SK-N-SH (cell line): ENCODE measurements at regions not wholly inside any gene's neighbourhood (a gene's known extent, or its start where the extent isn't known, plus 50 kb on each side); places are given as distances from the start of the nearest gene placed in this dataset.

Source experiments
- small RNA-seq, 7 experiments: library from RNA; depleted of rRNA; stranded (forward); fragments of <200 nt; gene quantifications; one replicate each; pipeline ENCODE3, GENCODE V24; 2012

Small RNA genes in the stretch of these regions (small RNA-seq; reads per million reads assigned to genes)
- gene AC244452.1, result 0 reads per million in 7 experiments
- 0 reads per million in 7 experiments for gene IGHD1-1
- gene IGHD1-14, result 0 reads per million in 7 experiments
- 0 reads per million in 7 experiments for gene IGHD1-20
- gene IGHD1-26, result 0 reads per million in 7 experiments
- 0 reads per million in 7 experiments for gene IGHD1-7
- 0 reads per million in 7 experiments for gene IGHD2-15
- 0 reads per million in 7 experiments for gene IGHD2-2
- gene IGHD2-21, result 0 to 5.7 (median 0) reads per million in 7 experiments
- gene IGHD2-8, result 0 reads per million in 7 experiments
- gene IGHD3-10, result 0 reads per million in 7 experiments
- 0 reads per million in 7 experiments for gene IGHD3-16
- gene IGHD3-22, result 0 reads per million in 7 experiments
- 0 reads per million in 7 experiments for gene IGHD3-3
- gene IGHD3-9, result 0 reads per million in 7 experiments
- gene IGHD4-11, result 0 reads per million in 7 experiments
- gene IGHD4-17, result 0 reads per million in 7 experiments
- 0 reads per million in 7 experiments for gene IGHD4-23
- 0 reads per million in 7 experiments for gene IGHD4-4
- 0 reads per million in 7 experiments for gene IGHD5-12
- gene IGHD5-18, result 0 reads per million in 7 experiments
- gene IGHD5-24, result 0 reads per million in 7 experiments
- gene IGHD5-5, result 0 reads per million in 7 experiments
- gene IGHD6-13, result 0 reads per million in 7 experiments
- gene IGHD6-19, result 0 reads per million in 7 experiments
- 0 reads per million in 7 experiments for gene IGHD6-25
- 0 reads per million in 7 experiments for gene IGHD6-6
- 0 reads per million in 7 experiments for gene IGHD7-27
- gene IGHJ1, result 0 reads per million in 7 experiments
- 0 reads per million in 7 experiments for gene IGHJ1P
- gene IGHJ2, result 0 reads per million in 7 experiments
- gene IGHJ2P, result 0 reads per million in 7 experiments
- gene IGHJ3, result 0 reads per million in 7 experiments
- 0 reads per million in 7 experiments for gene IGHJ3P
- gene IGHJ4, result 0 reads per million in 7 experiments
- gene IGHJ5, result 0 reads per million in 7 experiments
- 0 reads per million in 7 experiments for gene IGHJ6
- gene IGHV1-12, result 0 reads per million in 7 experiments
- gene IGHV1-14, result 0 reads per million in 7 experiments
- gene IGHV3-19, result 0 reads per million in 7 experiments
- gene IGHV3-57, result 0 reads per million in 7 experiments
- gene IGHV3-76, result 0 reads per million in 7 experiments
- 0 reads per million in 7 experiments for gene IGHV5-78
- 0 reads per million in 7 experiments for gene IGHV7-40
- 0 reads per million in 7 experiments for gene IGHVII-1-1
- gene IGHVII-15-1, result 0 reads per million in 7 experiments
- 0 reads per million in 7 experiments for gene IGHVII-22-1
- 0 reads per million in 7 experiments for gene IGHVII-28-1
- gene IGHVII-33-1, result 0 reads per million in 7 experiments
- 0 reads per million in 7 experiments for gene IGHVII-40-1
- gene IGHVII-44-2, result 0 reads per million in 7 experiments
- 0 reads per million in 7 experiments for gene IGHVII-46-1
- 0 reads per million in 7 experiments for gene IGHVII-49-1
- 0 reads per million in 7 experiments for gene IGHVII-51-2
- gene IGHVII-53-1, result 0 reads per million in 7 experiments
- gene IGHVII-60-1, result 0 reads per million in 7 experiments
- 0 reads per million in 7 experiments for gene IGHVII-62-1
- 0 reads per million in 7 experiments for gene IGHVII-67-1
- gene IGHVII-74-1, result 0 reads per million in 7 experiments
- gene IGHVII-78-1, result 0 reads per million in 7 experiments
- 0 reads per million in 7 experiments for gene IGHVIII-11-1
- gene IGHVIII-13-1, result 0 reads per million in 7 experiments
- gene IGHVIII-2-1, result 0 reads per million in 7 experiments
- gene IGHVIII-22-2, result 0 reads per million in 7 experiments
- gene IGHVIII-25-1, result 0 reads per million in 7 experiments
- gene IGHVIII-26-1, result 0 reads per million in 7 experiments
- gene IGHVIII-38-1, result 0 reads per million in 7 experiments
- 0 reads per million in 7 experiments for gene IGHVIII-5-1
- gene IGHVIII-5-2, result 0 to 5.7 (median 0) reads per million in 7 experiments
- 0 reads per million in 7 experiments for gene IGHVIII-67-2
- gene IGHVIII-67-3, result 0 reads per million in 7 experiments
- 0 to 36.2 (median 0) reads per million in 7 experiments for gene IGHVIII-67-4
- 0 reads per million in 7 experiments for gene IGHVIII-76-1
- 0 reads per million in 7 experiments for gene IGHVIII-82
- gene MIR4507, result 0 reads per million in 7 experiments
- 0 reads per million in 7 experiments for gene MIR4537
- 0 reads per million in 7 experiments for gene MIR4538
- 0 reads per million in 7 experiments for gene MIR4539
- 0 reads per million in 7 experiments for gene MIR5195
- 0 reads per million in 7 experiments for gene MIR8071-1
- gene MIR8071-2, result 0 reads per million in 7 experiments
- gene RNA5SP389, result 0 to 0.10 (median 0) reads per million in 7 experiments
